Adrenal gland (tissue), 5 donors: ENCODE measurements at regions not wholly inside any gene's neighbourhood (a gene's known extent, or its start where the extent isn't known, plus 50 kb on each side); places are given as distances from the start of the nearest gene placed in this dataset.

Source experiments
- CTCF ChIP-seq, 6 experiments: fragments of 450-650 bp in 4 of 6; fragments of 200-600 bp in 2 of 6; sonication (generic) in 1 of 6; IDR thresholded peaks; 1 replicate in 5 of 6; 2 replicates in 1 of 6; pipeline versions ENCODE4 v1.5.1 to v1.8.0; 2016 to 2021; ENCODE audit warnings: antibody characterized with exemption in 6 of 6, mild to moderate bottlenecking in 2 of 6, moderate library complexity in 1 of 6
- POLR2A ChIP-seq, 2 donors: fragments of 450-650 bp; IDR thresholded peaks; one replicate each; pipeline ENCODE4 v1.6.1; 2017; ENCODE audit warnings: antibody characterized with exemption in 2 of 2, mild to moderate bottlenecking in 2 of 2, moderate library complexity in 1 of 2
- donor health status: DM: no; HTN: no; CAD: no.

- TF ChIP-seq CTCF (IDR thresholded peaks at IDR 0.05) (no peak), POLR2A (IDR thresholded peaks at IDR 0.05) (no peak)
These were observed 411.6 kb upstream of the USP9Y start for GRCh38 chrY:12289415-12289814.
